ENCODE measurements at regions not wholly inside any gene's neighbourhood (a gene's known extent, or its start where the extent isn't known, plus 50 kb on each side); places are given as distances from the start of the nearest gene placed in this dataset.

DNA sequence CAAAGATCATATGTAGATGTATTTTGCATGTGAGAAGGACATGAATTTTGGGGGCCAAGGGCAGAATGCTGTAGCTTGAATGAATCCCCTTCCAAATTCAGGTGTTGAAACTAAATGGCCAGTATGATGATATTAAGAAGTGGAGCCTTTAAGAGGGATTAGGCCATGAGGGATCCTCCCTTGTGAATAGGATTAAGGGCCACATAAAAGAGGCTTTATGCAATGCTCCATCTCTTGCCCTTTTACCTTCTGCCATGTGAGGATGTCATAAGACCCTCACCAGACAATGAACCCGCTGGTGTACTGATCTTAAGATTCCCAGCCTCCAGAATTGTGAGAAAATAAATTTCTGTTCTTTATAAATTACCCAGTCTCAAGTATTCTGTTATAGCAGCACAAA is 206.1 kb downstream of the YTHDC2 start:
- no peaks in the 10 kb centered on the region for H3K4me1 Mint-ChIP-seq (ENCODE audit: low read depth)
- H3K36me3 Mint-ChIP-seq (ENCODE audit: low read depth) = no peaks in the 10 kb centered on the region
- peaks cover 1% of the 10 kb centered on the region for H3K27me3 Mint-ChIP-seq (ENCODE audit: insufficient read depth)

GRCh38 chr5:113721171-113721570 is 207.7 kb downstream of the YTHDC2 start:
- H3K9me3 Mint-ChIP-seq = peaks cover 9% of the 10 kb centered on the region
- DNase-seq = no peak
- TF ChIP-seq CTCF (IDR thresholded peaks at IDR 0.05) = no peak
- no peaks in the 10 kb centered on the region for H3K36me3 Mint-ChIP-seq (ENCODE audit: low read depth)
- peaks cover 1% of the 10 kb centered on the region for H3K27me3 Mint-ChIP-seq (ENCODE audit: insufficient read depth)
- H3K4me3 Mint-ChIP-seq = no peak overlapping the region
- H3K4me1 Mint-ChIP-seq (ENCODE audit: low read depth) = no peaks in the 10 kb centered on the region
- no peak overlapping the region for H3K27ac Mint-ChIP-seq

More for the DNA sequence above, 206.1 kb downstream of the YTHDC2 start:
- no peak for TF ChIP-seq CTCF (IDR thresholded peaks at IDR 0.05)
- no peak for DNase-seq
- Mint-ChIP-seq H3K9me3 (peaks cover 1% of the 10 kb centered on the region), H3K4me3 (no peak overlapping the region), H3K27ac (no peak overlapping the region)

DNA sequence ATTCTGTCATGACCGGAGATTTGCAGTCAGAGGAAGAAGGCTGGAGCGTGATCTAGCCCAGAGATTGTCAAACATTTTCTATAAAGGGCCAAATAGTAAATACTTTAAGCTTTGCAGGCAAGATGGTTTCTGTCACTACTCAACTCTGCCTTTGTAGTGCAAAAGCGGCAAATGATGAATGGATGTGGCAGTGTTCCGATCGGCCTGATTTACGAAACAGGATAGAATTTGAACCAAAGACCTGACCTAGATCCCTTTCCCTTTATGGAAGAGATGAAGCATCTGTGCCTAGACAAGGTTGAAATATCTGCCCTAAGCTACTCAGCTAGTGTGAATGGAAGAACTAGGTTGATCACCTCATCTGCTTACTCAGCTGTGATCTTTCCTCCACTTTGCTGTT is 209.5 kb downstream of the YTHDC2 start:
- no peak overlapping the region for H3K4me3 Mint-ChIP-seq
- no peak for DNase-seq
- H3K9me3 Mint-ChIP-seq = peaks cover 9% of the 10 kb centered on the region
- no peaks in the 10 kb centered on the region for H3K4me1 Mint-ChIP-seq (ENCODE audit: low read depth)
- H3K27me3 Mint-ChIP-seq (ENCODE audit: insufficient read depth) = peaks cover 1% of the 10 kb centered on the region
- TF ChIP-seq CTCF (IDR thresholded peaks at IDR 0.05) = no peak
- H3K36me3 Mint-ChIP-seq (ENCODE audit: low read depth) = no peaks in the 10 kb centered on the region
- no peak overlapping the region for H3K27ac Mint-ChIP-seq

DNA sequence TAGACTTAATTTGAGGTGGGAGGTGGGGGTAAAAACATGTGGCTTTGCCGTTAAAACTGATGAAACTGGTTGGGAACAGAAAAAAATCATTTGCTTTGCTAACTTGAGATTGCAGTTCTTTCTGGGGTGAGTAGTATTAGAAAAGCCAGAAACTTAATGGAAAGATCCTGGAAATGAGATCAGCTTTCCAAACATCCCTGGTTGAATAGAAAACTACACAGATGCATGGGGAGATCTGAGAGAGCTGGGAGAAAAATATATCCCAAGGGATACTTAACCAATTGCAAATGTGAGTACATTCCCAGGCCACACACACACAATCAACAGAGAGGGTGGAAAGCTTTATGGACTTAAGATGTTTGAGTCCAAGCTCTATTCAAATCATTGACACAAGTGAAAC is 222.3 kb downstream of the YTHDC2 start:
- no peak overlapping the region for H3K4me3 Mint-ChIP-seq
- H3K36me3 Mint-ChIP-seq (ENCODE audit: low read depth) = no peaks in the 10 kb centered on the region
- H3K4me1 Mint-ChIP-seq (ENCODE audit: low read depth) = no peaks in the 10 kb centered on the region
- no peaks in the 10 kb centered on the region; the same call in 1 of the 2 replicates for H3K27me3 Mint-ChIP-seq (ENCODE audit: insufficient read depth)
- no peak overlapping the region for H3K27ac Mint-ChIP-seq
- no peaks in the 10 kb centered on the region; the same call in 1 of the 2 replicates for H3K9me3 Mint-ChIP-seq
- no peak for TF ChIP-seq CTCF (IDR thresholded peaks at IDR 0.05)
- DNase-seq = no peak

- no peak for DNase-seq
- no peaks in the 10 kb centered on the region for H3K4me1 Mint-ChIP-seq (ENCODE audit: low read depth)
Measured at GRCh38 chr5:113742176-113742575, 228.7 kb downstream of the YTHDC2 start.

More at GRCh38 chr5:113742176-113742575, 228.7 kb downstream of the YTHDC2 start:
- Mint-ChIP-seq H3K4me3 (no peak overlapping the region), H3K27me3 (ENCODE audit: insufficient read depth) (no peaks in the 10 kb centered on the region; the same call in 1 of the 2 replicates), H3K27ac (no peak overlapping the region), H3K36me3 (ENCODE audit: low read depth) (no peaks in the 10 kb centered on the region), H3K9me3 (peaks cover 5% of the 10 kb centered on the region; the same call in 1 of the 2 replicates)
- no peak for TF ChIP-seq CTCF (IDR thresholded peaks at IDR 0.05)
